T-helper 2 cell treated with Interferon-gamma antibody and Interleukin-4, amounts not matched to agents 5 μg/mL and 100 μg/mL, for 36 hours (primary cell): ENCODE measurements at regions not wholly inside any gene's neighbourhood (a gene's known extent, or its start where the extent isn't known, plus 50 kb on each side); places are given as distances from the start of the nearest gene placed in this dataset.
"Not testable (repeated sequence)": the region's sequence is repeated elsewhere in the genome, so short reads cannot be mapped to it uniquely, and the experiment has no call there.

Source experiments
- DNase-seq: peaks from one replicate; pipeline ENCODE4 v3.0.0; 2021; ENCODE audit warnings: low spot score
- H3K27ac Mint-ChIP-seq: one replicate; pipeline ENCODE4 v1.8.0; 2021; ENCODE audit warnings: mild to moderate bottlenecking, mixed read lengths
- H3K27me3 Mint-ChIP-seq: one replicate; pipeline ENCODE4 v1.8.0; 2021; ENCODE audit warnings: low read depth, mixed read lengths
- H3K36me3 Mint-ChIP-seq: one replicate; pipeline ENCODE4 v1.8.0; 2021; ENCODE audit warnings: low read depth, mixed read lengths
- H3K4me1 Mint-ChIP-seq: one replicate; pipeline ENCODE4 v1.8.0; 2021; ENCODE audit warnings: low read depth, mixed read lengths
- H3K4me3 Mint-ChIP-seq: one replicate; pipeline ENCODE4 v1.8.0; 2022; ENCODE audit warnings: mild to moderate bottlenecking, moderate library complexity, mixed read lengths
- H3K9me3 Mint-ChIP-seq: one replicate; pipeline ENCODE4 v1.8.0; 2021; ENCODE audit warnings: mixed read lengths

GRCh38 chr6:76165471-76166221 is 93.2 kb upstream of the IMPG1 start:
- Mint-ChIP-seq H3K36me3 (no peaks in the 10 kb centered on the region), H3K27me3 (no peaks in the 10 kb centered on the region), H3K9me3 (peaks cover 51% of the 10 kb centered on the region), H3K4me3 (no peak overlapping the region), H3K4me1 (no peaks in the 10 kb centered on the region), H3K27ac (no peak overlapping the region)
- DNase-seq: no peak

GRCh38 chr6:76162811-76163210 is 90.3 kb upstream of the IMPG1 start:
- Mint-ChIP-seq H3K4me3 (no peak overlapping the region), H3K36me3 (no peaks in the 10 kb centered on the region), H3K27me3 (no peaks in the 10 kb centered on the region), H3K4me1 (no peaks in the 10 kb centered on the region), H3K27ac (no peak overlapping the region), H3K9me3 (peaks cover 48% of the 10 kb centered on the region)
- no peak for DNase-seq

- H3K27me3 Mint-ChIP-seq, DNase-seq, H3K27ac Mint-ChIP-seq, H3K4me1 Mint-ChIP-seq, H3K4me3 Mint-ChIP-seq, H3K36me3 Mint-ChIP-seq: not testable (repeated sequence)
- H3K9me3 Mint-ChIP-seq: peaks cover 54% of the 10 kb centered on the region
Measured at GRCh38 chr6:76157800-76158199, 85.3 kb upstream of the IMPG1 start.

DNA sequence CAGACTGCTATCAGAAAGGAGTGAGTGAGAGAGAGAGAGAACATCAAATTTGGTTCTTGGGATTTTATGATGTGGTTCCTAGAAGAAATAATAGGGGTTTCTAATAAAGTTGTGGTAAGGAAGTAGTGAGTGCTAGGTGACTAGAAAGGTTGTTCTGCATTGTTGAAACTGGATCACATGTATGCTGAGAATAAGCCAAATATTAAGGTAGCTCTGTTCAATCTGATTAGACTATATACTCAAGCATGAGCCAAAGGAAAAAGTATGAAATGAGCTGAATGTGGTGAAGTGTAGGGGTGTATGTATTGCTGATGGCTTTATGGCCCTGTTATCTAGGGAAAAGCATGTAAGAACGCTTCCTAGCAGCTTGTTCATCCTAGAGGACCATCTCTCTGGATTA is 63.0 kb upstream of the IMPG1 start:
- Mint-ChIP-seq H3K9me3 (peaks cover 7% of the 10 kb centered on the region), H3K36me3 (no peaks in the 10 kb centered on the region), H3K4me3 (no peak overlapping the region), H3K27me3 (no peaks in the 10 kb centered on the region), H3K27ac (no peak overlapping the region), H3K4me1 (no peaks in the 10 kb centered on the region)
- DNase-seq: no peak

DNA sequence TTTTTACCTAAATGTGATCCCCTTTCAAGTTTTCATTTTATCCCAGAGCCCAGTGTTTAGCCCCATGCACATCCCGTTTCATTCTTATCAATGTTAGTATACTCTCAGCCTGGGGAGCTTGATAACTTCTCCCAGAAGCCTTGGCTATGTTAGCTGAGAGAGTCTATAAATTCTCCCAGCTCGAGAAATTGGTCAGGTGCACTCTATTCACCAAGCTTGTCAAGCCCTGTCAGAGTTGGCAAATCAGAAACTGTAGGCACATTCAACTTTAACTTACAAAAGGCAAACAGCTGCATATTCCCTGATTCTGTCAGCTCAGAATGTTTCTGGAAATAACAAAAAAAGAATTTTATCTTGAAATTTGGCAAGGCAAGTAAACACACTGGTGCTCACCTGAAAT is 62.2 kb upstream of the IMPG1 start:
- DNase-seq: no peak
- no peaks in the 10 kb centered on the region for H3K4me1 Mint-ChIP-seq
- H3K4me3 Mint-ChIP-seq: no peak overlapping the region
- no peak overlapping the region for H3K27ac Mint-ChIP-seq
- no peaks in the 10 kb centered on the region for H3K36me3 Mint-ChIP-seq
- no peaks in the 10 kb centered on the region for H3K27me3 Mint-ChIP-seq
- peaks cover 11% of the 10 kb centered on the region for H3K9me3 Mint-ChIP-seq

- no peaks in the 10 kb centered on the region for H3K27me3 Mint-ChIP-seq
- no peaks in the 10 kb centered on the region for H3K36me3 Mint-ChIP-seq
- no peaks in the 10 kb centered on the region for H3K4me1 Mint-ChIP-seq
- no peak overlapping the region for H3K4me3 Mint-ChIP-seq
- no peak for DNase-seq
- no peak overlapping the region for H3K27ac Mint-ChIP-seq
- H3K9me3 Mint-ChIP-seq: peaks cover 14% of the 10 kb centered on the region
Measured at GRCh38 chr6:76124018-76124417, 51.6 kb upstream of the IMPG1 start.
